A549 (cell line): ENCODE measurements at regions not wholly inside any gene's neighbourhood (a gene's known extent, or its start where the extent isn't known, plus 50 kb on each side); places are given as distances from the start of the nearest gene placed in this dataset.

Experiments
- ATAC-seq, 2 experiments: fragments of 200-7000 bp in 1 of 2; fragments of >200 bp in 1 of 2; cut with Nextera tagmentation in 1 of 2; cut with Tn5 transposase in 1 of 2; 3 replicates each; pipeline versions ENCODE4 v1.8.0 to v1.9.1; 2018 to 2020; ENCODE audit warnings: mild to moderate bottlenecking in 1 of 2, moderate library complexity in 1 of 2
- CTCF ChIA-PET: fragments of 300-600 bp; sonication (Branson Sonifier 250); formaldehyde crosslinking; extraction: SDS; loops from one replicate; lab custom pipeline; 2021; ENCODE audit warnings: antibody characterized with exemption, inconsistent platforms; lab: Yijun Ruan, JAX
- POLR2A ChIA-PET: fragments of 350-600 bp; formaldehyde crosslinking; extraction: SDS; loops from one replicate; lab custom pipeline; 2021; ENCODE audit warnings: antibody characterized with exemption, inconsistent platforms; lab: Yijun Ruan, JAX
- DNase-seq, 2 experiments: peaks; one replicate each; pipeline versions ENCODE4 v3.0.0 to v3.0.0-alpha.2; 2011 to 2016; ENCODE audit warnings: low read depth in 1 of 2, low spot score in 1 of 2
- FAIRE-seq: peaks from 2 replicates; lab custom pipeline; 2011; peaks lifted over from hg19 to GRCh38; lab: Jason Lieb, UNC
- H3K27ac ChIP-seq, 2 experiments: fragments of >200 bp; sonication (Bioruptor Twin); formaldehyde crosslinking; 3 replicates each; pipeline ENCODE4 v1.5.1; 2016 to 2017
- H3K4me1 ChIP-seq: fragments of >200 bp; sonication (Bioruptor Twin); formaldehyde crosslinking; 3 replicates; pipeline ENCODE4 v1.6.1; 2016
- H3K4me2 ChIP-seq: fragments of >200 bp; sonication (Bioruptor Twin); formaldehyde crosslinking; 3 replicates; pipeline ENCODE4 v1.6.1; 2016
- H3K4me3 ChIP-seq: fragments of >200 bp; sonication (Bioruptor Twin); formaldehyde crosslinking; 3 replicates; pipeline ENCODE4 v1.5.1; 2016
- H3K9me3 ChIP-seq: fragments of >200 bp; sonication (Bioruptor Twin); formaldehyde crosslinking; 3 replicates; pipeline ENCODE4 v1.6.1; 2016
- BCL3 ChIP-seq: fragments of >200 bp; sonication (Bioruptor Twin); formaldehyde crosslinking; IDR thresholded peaks from 3 replicates; pipeline ENCODE4 v1.6.1; 2016
- BHLHE40 ChIP-seq: IDR thresholded peaks from 2 replicates; pipeline ENCODE4 v1.6.1; 2012; ENCODE audit warnings: low read depth, low read length, inconsistent platforms
- CBX2 ChIP-seq: fragments of 200-600 bp; sonication (generic); IDR thresholded peaks from 2 replicates; pipeline ENCODE4 v1.6.1; 2016; ENCODE audit warnings: low read depth, mild to moderate bottlenecking, borderline replicate concordance
- CBX8 ChIP-seq: fragments of 200-600 bp; sonication (generic); IDR thresholded peaks from 2 replicates; pipeline ENCODE4 v1.6.1; 2016
- CEBPB ChIP-seq, 2 experiments: fragments of >200 bp in 1 of 2; sonication (Bioruptor Twin) in 1 of 2; formaldehyde crosslinking in 1 of 2; IDR thresholded peaks; 2 replicates each; pipeline ENCODE4 v1.6.1; 2012 to 2016
- CHD4 ChIP-seq: fragments of 200-600 bp; sonication (generic); IDR thresholded peaks from 2 replicates; pipeline ENCODE4 v1.6.1; 2016; ENCODE audit warnings: antibody characterized with exemption, mild to moderate bottlenecking, borderline replicate concordance
- E2F6 ChIP-seq: IDR thresholded peaks from 2 replicates; pipeline ENCODE4 v1.6.1; 2012; ENCODE audit warnings: low read depth, borderline replicate concordance
- EHF ChIP-seq: fragments of 250-450 bp; sonication (Bioruptor Pico); IDR thresholded peaks from 2 replicates; pipeline ENCODE4 v1.5.0; 2020; ENCODE audit warnings: mild to moderate bottlenecking
- ESRRA ChIP-seq: fragments of 150-350 bp; IDR thresholded peaks from 2 replicates; pipeline ENCODE4 v1.6.1; 2014; ENCODE audit warnings: mild to moderate bottlenecking, low read length, borderline replicate concordance
- FOSL2 ChIP-seq, 2 experiments: fragments of 450-650 bp in 1 of 2; fragments of >200 bp in 1 of 2; sonication (Bioruptor Twin) in 1 of 2; formaldehyde crosslinking; IDR thresholded peaks; 2 replicates each; pipeline versions ENCODE4 v1.5.0 to v1.6.1; 2016 to 2020; ENCODE audit warnings: mild to moderate bottlenecking in 1 of 2, moderate library complexity in 1 of 2
- HEYL ChIP-seq: fragments of 250-450 bp; sonication (Bioruptor Pico); IDR thresholded peaks from 2 replicates; pipeline ENCODE4 v1.8.0; 2021; ENCODE audit warnings: mild to moderate bottlenecking, moderate library complexity
- HOXA7 ChIP-seq: fragments of 250-450 bp; sonication (Bioruptor Pico); IDR thresholded peaks from 2 replicates; pipeline ENCODE4 v1.5.0; 2020; ENCODE audit warnings: mild to moderate bottlenecking, moderate library complexity
- HOXB13 ChIP-seq: fragments of 250-450 bp; sonication (Bioruptor Pico); IDR thresholded peaks from 2 replicates; pipeline ENCODE4 v1.5.0; 2020; ENCODE audit warnings: low read depth, mild to moderate bottlenecking, moderate library complexity
- KDM1A ChIP-seq: fragments of 200-600 bp; sonication (generic); IDR thresholded peaks from 2 replicates; pipeline ENCODE4 v1.6.1; 2016; ENCODE audit warnings: low read depth, mild to moderate bottlenecking
- MAZ ChIP-seq: fragments of 150-350 bp; IDR thresholded peaks from 2 replicates; pipeline ENCODE4 v1.6.1; 2014; ENCODE audit warnings: antibody characterized with exemption, low read depth, low read length, borderline replicate concordance
- MYC ChIP-seq: IDR thresholded peaks from 2 replicates; pipeline ENCODE4 v1.6.1; 2012; ENCODE audit warnings: mild to moderate bottlenecking, inconsistent platforms, low read length, improper control_type of control experiment, borderline replicate concordance
- NPAS2 ChIP-seq: fragments of 250-450 bp; sonication (Bioruptor Pico); IDR thresholded peaks from 2 replicates; pipeline ENCODE4 v1.8.0; 2022; ENCODE audit warnings: mild to moderate bottlenecking, moderate library complexity, borderline replicate concordance
- PBX3 ChIP-seq: IDR thresholded peaks from 2 replicates; pipeline ENCODE4 v1.6.1; 2012
- POLR2A ChIP-seq: IDR thresholded peaks from 2 replicates; pipeline ENCODE4 v1.6.1; 2012; ENCODE audit warnings: mild to moderate bottlenecking, low read length
- POLR2AphosphoS2 ChIP-seq: conservative IDR thresholded peaks from 2 replicates; pipeline ENCODE4 v1.6.1; 2012; ENCODE audit warnings: low read length, improper control_type of control experiment, inconsistent platforms
- RARB ChIP-seq: fragments of 250-450 bp; sonication (Bioruptor Pico); IDR thresholded peaks from 2 replicates; pipeline ENCODE4 v1.8.0; 2021; ENCODE audit warnings: mild to moderate bottlenecking, moderate library complexity
- REST ChIP-seq: fragments of 200-600 bp; sonication (generic); IDR thresholded peaks from 2 replicates; pipeline ENCODE4 v1.6.1; 2016; ENCODE audit warnings: antibody characterized with exemption, mild to moderate bottlenecking, moderate library complexity
- SREBF2 ChIP-seq: fragments of 450-650 bp; IDR thresholded peaks from 2 replicates; pipeline ENCODE4 v1.6.1; 2014; ENCODE audit warnings: mild to moderate bottlenecking, moderate library complexity
- TP53 ChIP-seq: fragments of 250-450 bp; sonication (Bioruptor Pico); IDR thresholded peaks from 2 replicates; pipeline ENCODE4 v1.5.0; 2021; ENCODE audit warnings: mild to moderate bottlenecking, moderate library complexity
- USF2 ChIP-seq: fragments of 450-650 bp; IDR thresholded peaks from 2 replicates; pipeline ENCODE4 v1.6.1; 2014; ENCODE audit warnings: antibody characterized with exemption
- ZFP36 ChIP-seq: fragments of 450-650 bp; IDR thresholded peaks from 2 replicates; pipeline ENCODE4 v1.6.1; 2014; ENCODE audit warnings: borderline replicate concordance; ENCODE audit not compliant: partially characterized antibody
- ZNF302 ChIP-seq: fragments of 250-450 bp; sonication (Bioruptor Pico); IDR thresholded peaks from 2 replicates; pipeline ENCODE4 v1.9.0; 2021; ENCODE audit warnings: inconsistent platforms, mild to moderate bottlenecking, moderate library complexity
- WGBS: methylation state at CpG from one replicate; pipeline ENCODE4 v1.1.6; 2017; ENCODE audit errors: missing lambda C conversion rate; 5-methylcytosine and 5-hydroxymethylcytosine counted together

- no peak for TF ChIP-seq POLR2AphosphoS2
- no peak for TF ChIP-seq MAZ
- no peak for TF ChIP-seq REST
- no peak for TF ChIP-seq BHLHE40
- no peak for TF ChIP-seq CEBPB (IDR thresholded peaks at IDR 0.05)
- no peak for TF ChIP-seq HOXA7 (CRISPR knock-in tag)
- TF ChIP-seq SREBF2 = no peak
- no peak for TF ChIP-seq HOXB13
- TF ChIP-seq ZNF302 = no peak
- no peak for TF ChIP-seq MYC
- TF ChIP-seq ESRRA = no peak
- TF ChIP-seq E2F6 = no peak
- TF ChIP-seq RARB (CRISPR knock-in tag) = no peak
- no peak for TF ChIP-seq ZFP36
- no peak for TF ChIP-seq CBX2
- no peak for FAIRE-seq
- ChIA-PET POLR2A (no interaction called here), CTCF (interaction anchor here (0.8 kb wide), 1 partner anchor 32 kb away, joined by 3 read pairs; no protein-coding TSS in a partner anchor)
- Histone ChIP-seq H3K9me3 (no peaks in the 10 kb centered on the region; the same call in 2 of the 3 replicates), H3K4me1 (no peaks in the 10 kb centered on the region), H3K4me2 (no peak overlapping the region), H3K27ac (no peak overlapping the region), H3K4me3 (no peak overlapping the region)
- ATAC-seq = no peak
- peak in 1 of 2 experiments; percentile 2 for DNase-seq
- WGBS = 0% methylated on average over 2 of the region's 2 CpGs
Measured at GRCh38 chr14:54147282-54147681, 190.7 kb upstream of the BMP4 start.

- no peak overlapping the region for H3K4me3 ChIP-seq
- DNase-seq = no peak
- ChIA-PET POLR2A (no interaction called here), CTCF (interaction anchor here (0.8 kb wide), 1 partner anchor 33 kb away, joined by 3 read pairs; no protein-coding TSS in a partner anchor)
- WGBS = 25% methylated on average over 3 of the region's 3 CpGs
- no peak for ATAC-seq
- FAIRE-seq = no peak
- H3K4me2 ChIP-seq = no peak overlapping the region
- H3K9me3 ChIP-seq = no peaks in the 10 kb centered on the region; the same call in 2 of the 3 replicates
- no peak for TF ChIP-seq E2F6
- TF ChIP-seq KDM1A = no peak
- no peak for TF ChIP-seq MYC
- TF ChIP-seq NPAS2 = no peak
- TF ChIP-seq CHD4 = no peak
- TF ChIP-seq FOSL2 (IDR thresholded peaks at IDR 0.05) = no peak
- no peak for TF ChIP-seq FOSL2 (CRISPR knock-in tag; IDR thresholded peaks at IDR 0.05)
- TF ChIP-seq ESRRA = no peak
- no peak for TF ChIP-seq PBX3
- TF ChIP-seq ZFP36 = no peak
- no peak for TF ChIP-seq CBX8
- TF ChIP-seq SREBF2 = no peak
- TF ChIP-seq POLR2A = no peak
- TF ChIP-seq USF2 = no peak
- TF ChIP-seq TP53 = no peak
- no peak for TF ChIP-seq HEYL (CRISPR knock-in tag)
- no peak for TF ChIP-seq BCL3
- no peak for TF ChIP-seq EHF (CRISPR knock-in tag)
- no peak for TF ChIP-seq HOXB13
- H3K4me1 ChIP-seq = no peaks in the 10 kb centered on the region
- H3K27ac ChIP-seq = no peak overlapping the region
Measured at GRCh38 chr14:54147758-54148157, 191.1 kb upstream of the BMP4 start.
